ENCODE measurements at regions not wholly inside any gene's neighbourhood (a gene's known extent, or its start where the extent isn't known, plus 50 kb on each side); places are given as distances from the start of the nearest gene placed in this dataset.

DNA sequence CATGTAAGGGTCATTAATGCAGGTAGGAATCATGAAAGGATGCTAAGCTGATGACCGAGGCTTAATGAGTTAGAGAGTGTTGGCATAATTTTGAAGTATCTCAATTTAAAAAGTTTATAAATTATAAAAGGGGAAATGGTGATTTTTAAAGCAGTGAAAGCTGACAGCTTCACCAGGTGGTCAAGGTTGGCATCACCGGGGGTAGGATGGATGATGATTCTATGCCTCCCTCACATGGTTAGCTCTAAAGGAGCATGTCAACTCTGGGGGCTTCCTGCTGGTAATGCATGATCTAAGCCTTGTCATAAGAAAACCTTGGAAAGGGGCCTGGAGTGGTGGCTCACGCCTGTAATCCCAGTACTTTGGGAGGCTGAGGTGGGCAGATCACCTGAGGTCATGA, 89.2 kb upstream of the MARCKS start:
- in situ Hi-C loops (cut with HindIII; ENCODE audit: low sequenced_read_pairs), result no loop called here
- H3K4me3 ChIP-seq (ENCODE audit: low read depth, low read length), result no peak overlapping the region

DNA sequence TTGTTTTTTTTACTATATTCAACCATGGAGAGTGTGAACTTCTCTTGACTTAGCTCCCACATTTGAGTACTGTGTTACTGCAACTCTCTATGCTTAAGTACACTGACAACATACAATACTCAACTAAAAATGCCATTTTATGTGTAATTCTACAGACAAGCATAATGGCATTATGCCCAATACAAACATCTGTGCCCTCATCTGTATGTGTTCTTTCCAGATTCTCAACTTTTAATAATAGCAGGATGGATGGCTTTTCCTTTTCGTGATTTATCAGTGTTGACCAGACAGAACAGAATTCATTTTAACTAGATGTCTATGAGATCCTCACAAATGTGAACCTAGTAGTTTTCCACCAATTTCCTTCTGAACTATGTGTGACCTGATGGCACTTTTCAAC, 84.2 kb upstream of the MARCKS start:
- no peak overlapping the region for H3K4me3 ChIP-seq (ENCODE audit: low read depth, low read length)
- TF ChIP-seq, protein P1, sequence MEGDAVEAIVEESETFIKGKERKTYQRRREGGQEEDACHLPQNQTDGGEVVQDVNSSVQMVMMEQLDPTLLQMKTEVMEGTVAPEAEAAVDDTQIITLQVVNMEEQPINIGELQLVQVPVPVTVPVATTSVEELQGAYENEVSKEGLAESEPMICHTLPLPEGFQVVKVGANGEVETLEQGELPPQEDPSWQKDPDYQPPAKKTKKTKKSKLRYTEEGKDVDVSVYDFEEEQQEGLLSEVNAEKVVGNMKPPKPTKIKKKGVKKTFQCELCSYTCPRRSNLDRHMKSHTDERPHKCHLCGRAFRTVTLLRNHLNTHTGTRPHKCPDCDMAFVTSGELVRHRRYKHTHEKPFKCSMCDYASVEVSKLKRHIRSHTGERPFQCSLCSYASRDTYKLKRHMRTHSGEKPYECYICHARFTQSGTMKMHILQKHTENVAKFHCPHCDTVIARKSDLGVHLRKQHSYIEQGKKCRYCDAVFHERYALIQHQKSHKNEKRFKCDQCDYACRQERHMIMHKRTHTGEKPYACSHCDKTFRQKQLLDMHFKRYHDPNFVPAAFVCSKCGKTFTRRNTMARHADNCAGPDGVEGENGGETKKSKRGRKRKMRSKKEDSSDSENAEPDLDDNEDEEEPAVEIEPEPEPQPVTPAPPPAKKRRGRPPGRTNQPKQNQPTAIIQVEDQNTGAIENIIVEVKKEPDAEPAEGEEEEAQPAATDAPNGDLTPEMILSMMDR (IDR thresholded peaks at IDR 0.05; ENCODE audit: low read depth, low read length, missing control alignments), result no peak
- DNase-seq (ENCODE audit: low read depth), result no peak
- in situ Hi-C loops (cut with HindIII; ENCODE audit: low sequenced_read_pairs), result no loop called here

More for the DNA sequence above, 89.2 kb upstream of the MARCKS start:
- no peak for DNase-seq (ENCODE audit: low read depth)
- TF ChIP-seq, protein P1 (IDR thresholded peaks at IDR 0.05; ENCODE audit: low read depth, low read length, missing control alignments), result no peak

DNA sequence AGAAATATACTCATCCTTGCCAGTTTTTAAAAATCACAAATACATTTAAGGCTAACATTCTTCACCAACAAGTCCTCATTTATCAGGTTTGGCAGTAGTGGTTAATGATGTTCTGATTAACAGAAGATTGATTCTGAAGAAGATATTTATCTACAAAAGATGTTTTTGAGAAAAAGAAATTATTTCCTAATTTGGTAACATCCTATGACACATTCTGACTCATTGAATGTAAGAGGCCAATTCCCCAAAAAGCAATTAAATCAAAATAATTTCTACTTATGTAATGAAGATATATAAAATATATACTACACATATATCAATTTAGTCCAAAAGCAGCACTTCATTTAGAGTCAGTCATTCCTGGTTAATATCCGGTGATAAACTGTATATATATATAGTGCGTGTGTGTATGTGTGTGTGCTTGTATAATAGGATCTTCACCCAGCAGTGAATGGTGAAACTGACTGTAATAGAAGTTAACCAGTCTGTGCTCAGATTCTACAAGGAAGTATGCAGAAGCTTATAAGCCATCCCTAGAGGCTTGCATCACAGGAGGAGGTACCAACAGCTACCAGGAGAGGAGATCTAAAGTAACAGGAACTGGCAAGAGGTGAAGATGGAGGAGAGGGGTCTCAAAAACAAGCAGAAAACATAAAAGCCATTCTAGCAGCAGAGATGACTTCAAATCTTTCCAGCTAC, 82.9 kb upstream of the MARCKS start:
- DNase-seq (ENCODE audit: low read depth), result no peak
- in situ Hi-C loops (cut with HindIII; ENCODE audit: low sequenced_read_pairs), result no loop called here
- TF ChIP-seq, protein P1 (IDR thresholded peaks at IDR 0.05; ENCODE audit: low read depth, low read length, missing control alignments), result no peak
- H3K4me3 ChIP-seq (ENCODE audit: low read depth, low read length), result no peak overlapping the region

DNA sequence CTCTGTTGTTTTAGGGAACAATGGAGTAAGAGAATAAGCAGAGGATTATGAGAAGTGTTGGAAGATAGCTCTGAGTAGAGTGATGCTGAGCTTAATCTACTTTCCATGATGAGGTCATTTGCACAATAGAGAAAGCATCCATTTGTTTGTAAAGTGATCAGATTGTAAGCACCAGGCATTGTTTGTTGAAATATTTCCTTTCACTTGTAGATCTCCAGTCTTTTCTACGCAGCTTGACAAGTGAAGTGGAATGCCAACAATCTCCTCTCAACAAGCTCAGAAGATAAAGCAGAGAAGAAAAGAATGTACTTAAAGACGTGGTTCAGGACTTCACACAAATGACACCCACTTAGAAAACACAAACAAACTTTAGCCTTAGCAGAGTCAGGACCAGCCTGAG, 80.1 kb upstream of the MARCKS start:
- no peak overlapping the region for H3K4me3 ChIP-seq (ENCODE audit: low read depth, low read length)
- TF ChIP-seq, protein P1 (IDR thresholded peaks at IDR 0.05; ENCODE audit: low read depth, low read length, missing control alignments), result no peak
- DNase-seq (ENCODE audit: low read depth), result no peak
- in situ Hi-C loops (cut with HindIII; ENCODE audit: low sequenced_read_pairs), result no loop called here

DNA sequence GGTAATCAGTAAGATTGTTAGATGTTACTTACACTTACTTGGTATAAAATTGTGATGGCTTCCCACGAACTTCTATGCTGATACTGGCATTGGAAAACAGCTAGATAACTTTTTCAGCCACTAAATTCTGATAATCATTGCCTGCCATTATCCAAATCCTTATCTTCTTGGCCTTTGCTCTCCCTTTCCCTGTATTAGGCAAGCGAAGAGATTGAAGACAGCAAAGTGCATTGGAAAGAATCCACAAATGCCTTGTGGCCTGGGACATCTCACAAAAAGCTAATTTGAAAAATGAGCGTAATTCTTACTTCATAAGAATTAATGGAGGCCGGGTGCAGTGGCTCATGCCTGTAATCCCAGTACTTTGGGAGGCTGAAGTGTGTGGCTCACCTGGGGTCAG, 79.5 kb upstream of the MARCKS start:
- in situ Hi-C loops (cut with HindIII; ENCODE audit: low sequenced_read_pairs), result no loop called here
- no peak for DNase-seq (ENCODE audit: low read depth)
- TF ChIP-seq, protein P1 (IDR thresholded peaks at IDR 0.05; ENCODE audit: low read depth, low read length, missing control alignments), result no peak
- H3K4me3 ChIP-seq (ENCODE audit: low read depth, low read length), result no peak overlapping the region

DNA sequence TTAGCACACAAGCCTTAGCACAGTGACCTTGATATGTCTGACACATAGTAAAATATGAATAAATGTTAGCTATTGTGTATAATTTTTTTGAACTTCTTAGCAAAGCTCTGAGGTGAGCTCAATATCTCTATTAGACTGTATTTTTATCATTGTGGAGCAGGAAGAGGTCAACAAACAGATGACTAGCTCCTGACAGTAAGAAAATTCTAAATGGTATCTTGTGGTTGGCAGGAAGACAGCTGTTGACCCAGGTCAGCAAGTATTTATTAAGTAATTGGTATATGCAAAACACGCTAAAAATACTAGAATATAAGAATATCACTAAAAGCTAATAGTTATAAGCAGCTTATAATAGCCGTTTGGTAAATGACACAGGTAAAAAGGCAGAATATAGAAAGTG, 77.5 kb upstream of the MARCKS start:
- in situ Hi-C loops (cut with HindIII; ENCODE audit: low sequenced_read_pairs), result no loop called here
- no peak for DNase-seq (ENCODE audit: low read depth)
- no peak overlapping the region for H3K4me3 ChIP-seq (ENCODE audit: low read depth, low read length)
- TF ChIP-seq, protein P1 (IDR thresholded peaks at IDR 0.05; ENCODE audit: low read depth, low read length, missing control alignments), result no peak

Measured in astrocyte of the cerebellum (primary cell).